RPMI8226 (cell line): ENCODE measurements at regions not wholly inside any gene's neighbourhood (a gene's known extent, or its start where the extent isn't known, plus 50 kb on each side); places are given as distances from the start of the nearest gene placed in this dataset.
"Not testable (repeated sequence)": the region's sequence is repeated elsewhere in the genome, so short reads cannot be mapped to it uniquely, and the experiment has no call there.

Experiments
- DNase-seq: peaks from one replicate; pipeline ENCODE4 v3.0.0-alpha.2; 2015

- peak; percentile 9 for DNase-seq
Observed at GRCh38 chr9:102497709-102498108, 497.4 kb upstream of the CYLC2 start.

DNA sequence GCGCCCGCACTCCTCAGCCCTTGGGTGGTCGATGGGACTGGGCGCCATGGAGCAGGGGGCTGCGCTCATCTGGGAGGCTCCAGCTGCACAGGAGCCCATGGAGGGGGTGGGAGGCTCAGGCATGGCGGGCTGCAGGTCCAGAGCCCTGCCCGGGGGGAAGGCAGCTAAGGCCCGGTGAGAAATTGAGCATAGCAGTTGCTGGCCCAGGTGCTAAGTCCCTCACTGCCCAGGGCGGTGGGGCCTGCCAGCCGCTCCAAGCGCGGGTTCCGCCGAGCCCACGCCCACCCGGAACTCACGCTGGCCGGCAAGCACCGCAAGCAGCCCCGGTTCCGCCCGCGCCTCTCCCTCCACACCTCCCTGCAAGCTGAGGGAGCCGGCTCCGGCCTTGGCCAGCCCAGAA is 508.2 kb upstream of the CYLC2 start:
- DNase-seq: not testable (repeated sequence)

GRCh38 chr9:102483651-102484050 is 511.5 kb upstream of the CYLC2 start:
- no peak for DNase-seq

DNA sequence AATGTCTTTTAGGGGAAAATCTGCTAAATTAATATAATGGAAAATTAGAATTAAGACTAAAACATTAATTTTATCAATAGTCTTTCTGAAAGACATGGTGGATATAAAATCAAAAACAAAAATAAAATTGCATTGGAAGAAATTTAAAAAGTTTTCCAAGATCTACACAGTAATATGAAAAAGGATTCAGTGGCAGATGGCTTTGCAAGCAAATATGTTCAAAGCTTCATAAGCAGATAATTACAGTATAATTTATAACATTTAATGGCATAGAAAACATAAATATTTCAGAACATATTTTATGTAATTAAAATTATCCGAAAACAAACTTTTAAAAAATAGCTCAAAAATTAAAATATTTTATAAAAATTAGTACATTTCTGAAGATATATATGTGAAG is 512.4 kb upstream of the CYLC2 start:
- DNase-seq: no peak

- DNase-seq: no peak
Observed at GRCh38 chr9:102479191-102479590, 515.9 kb upstream of the CYLC2 start.

DNA sequence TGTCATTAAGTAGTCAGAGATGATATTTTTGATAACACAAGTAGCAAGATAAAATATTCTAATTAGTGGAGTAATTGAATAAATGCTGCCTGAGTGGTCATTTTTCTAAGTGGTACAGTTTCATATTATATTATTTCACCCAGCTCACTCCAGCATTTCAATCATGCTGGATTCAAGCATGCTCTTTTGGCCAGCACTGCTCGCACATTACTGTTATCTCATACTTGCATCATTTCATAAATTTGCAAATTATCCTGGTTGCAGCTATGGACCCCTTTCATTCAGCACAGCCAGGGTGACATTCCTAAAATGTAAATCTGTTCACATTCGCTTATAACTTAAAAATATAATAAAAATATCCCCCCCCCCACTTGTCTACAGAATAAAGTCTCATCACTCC is 520.8 kb upstream of the CYLC2 start:
- no peak for DNase-seq

DNA sequence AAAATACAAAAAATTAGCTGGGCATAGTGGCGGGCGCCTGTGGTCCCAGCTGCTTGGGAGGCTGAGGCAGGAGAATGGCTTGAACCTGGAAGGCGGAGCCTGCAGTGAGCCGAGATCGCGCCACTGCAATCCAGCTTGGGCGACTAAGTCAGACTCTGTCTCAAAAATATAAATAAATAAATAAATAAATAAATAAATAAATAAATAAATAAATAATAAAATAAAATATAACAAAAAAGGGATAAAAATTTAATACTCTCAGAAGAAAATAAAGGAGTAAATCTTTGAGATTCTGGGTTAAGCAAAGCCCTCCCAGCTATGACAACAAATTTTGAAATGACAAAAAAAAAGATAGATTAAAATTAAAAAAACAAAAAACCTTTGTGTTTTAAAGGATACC is 525.7 kb upstream of the CYLC2 start:
- not testable (repeated sequence) for DNase-seq

DNA sequence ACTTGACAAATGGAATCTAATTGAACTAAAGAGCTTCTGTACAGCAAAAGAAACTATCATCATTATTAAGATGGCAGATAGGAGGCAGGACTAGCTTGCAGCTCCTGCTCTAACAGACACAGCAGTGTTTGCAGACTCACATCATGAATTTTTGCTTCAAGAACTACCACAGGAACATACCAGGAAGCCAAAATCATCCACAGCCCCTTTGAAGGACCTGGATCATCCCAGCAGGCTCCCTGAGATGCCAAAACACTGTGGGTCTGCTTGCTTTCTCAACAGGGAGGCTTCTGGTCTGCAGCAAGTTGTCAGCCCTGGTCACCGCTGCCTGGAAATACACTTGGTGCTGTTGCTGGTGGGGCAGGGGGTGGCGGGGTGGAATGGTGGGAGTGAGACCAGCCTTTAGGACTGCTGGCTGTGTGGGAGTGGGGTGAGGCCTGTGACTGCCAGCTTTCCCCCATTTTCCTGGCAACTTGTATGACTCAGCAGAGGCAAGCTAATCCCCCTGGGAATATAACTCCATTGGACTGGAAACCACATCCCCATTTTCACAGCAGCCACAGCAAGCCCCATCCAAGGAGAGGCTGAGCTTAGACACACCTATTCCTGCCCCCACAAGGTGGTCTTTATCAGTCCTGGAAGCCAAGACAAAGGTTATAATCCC is 533.8 kb upstream of the CYLC2 start:
- DNase-seq: no peak

DNA sequence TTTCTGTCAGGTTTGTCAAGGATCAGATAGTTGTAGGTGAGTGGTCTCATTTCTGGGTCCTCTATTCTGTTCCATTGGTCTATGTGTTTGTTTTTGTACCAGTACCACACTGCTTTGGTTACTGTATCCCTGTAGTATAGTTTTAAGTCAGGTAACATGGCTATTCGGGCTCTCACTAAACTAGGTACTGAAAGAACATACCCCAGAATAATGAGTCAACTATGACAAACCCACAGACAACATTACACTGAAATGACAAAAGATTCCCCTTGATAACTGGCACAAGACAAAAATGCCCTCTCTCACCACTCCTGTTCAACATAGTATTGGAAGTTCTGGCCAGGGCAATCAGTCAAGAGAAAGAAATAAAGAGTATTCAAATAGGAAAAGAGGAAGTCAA is 535.3 kb upstream of the CYLC2 start:
- DNase-seq: no peak

DNA sequence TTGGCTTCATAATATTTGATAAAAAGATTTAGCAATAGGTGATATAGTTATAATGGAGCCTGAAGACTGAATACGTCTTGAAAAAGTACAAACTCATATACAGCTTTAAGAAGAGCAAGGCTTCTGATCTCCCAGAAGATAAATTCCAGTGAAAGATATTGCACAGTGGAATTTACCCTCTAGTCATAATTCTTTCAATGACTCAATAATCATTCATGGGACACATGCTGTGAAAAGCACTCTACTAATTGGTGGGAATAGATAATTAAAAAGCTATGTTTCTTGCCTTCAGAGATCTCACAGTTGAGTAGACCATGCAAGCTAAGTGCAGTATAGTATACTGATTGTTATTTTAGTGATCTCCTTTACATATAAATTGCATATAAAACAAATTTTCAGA is 538.6 kb upstream of the CYLC2 start:
- no peak for DNase-seq

- DNase-seq: no peak
Observed at GRCh38 chr9:102445906-102446305, 549.2 kb upstream of the CYLC2 start.

GRCh38 chr9:102445181-102445747 is 549.9 kb upstream of the CYLC2 start:
- DNase-seq: no peak

GRCh38 chr9:102439583-102439982 is 555.5 kb upstream of the CYLC2 start:
- DNase-seq: no peak

DNA sequence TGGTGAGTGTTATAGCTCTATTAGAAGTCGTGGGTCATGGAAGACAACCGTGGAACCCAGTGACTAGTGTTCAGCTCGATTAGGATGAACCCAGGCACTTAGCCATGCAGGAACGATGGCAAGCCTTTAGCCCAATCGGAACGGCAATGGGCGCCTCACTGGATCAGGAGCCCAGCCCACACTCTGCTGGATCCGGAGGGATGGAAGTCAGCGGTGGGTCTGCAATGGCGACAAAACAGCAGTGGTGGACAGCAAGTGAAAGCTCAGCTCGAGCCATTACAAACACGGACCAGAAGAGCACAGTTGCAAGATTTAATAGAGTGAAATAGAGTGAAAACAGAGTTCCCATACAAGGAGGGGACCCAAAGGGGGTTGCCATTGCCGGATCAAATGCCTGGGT is 558.5 kb upstream of the CYLC2 start:
- DNase-seq: not testable (repeated sequence)

DNA sequence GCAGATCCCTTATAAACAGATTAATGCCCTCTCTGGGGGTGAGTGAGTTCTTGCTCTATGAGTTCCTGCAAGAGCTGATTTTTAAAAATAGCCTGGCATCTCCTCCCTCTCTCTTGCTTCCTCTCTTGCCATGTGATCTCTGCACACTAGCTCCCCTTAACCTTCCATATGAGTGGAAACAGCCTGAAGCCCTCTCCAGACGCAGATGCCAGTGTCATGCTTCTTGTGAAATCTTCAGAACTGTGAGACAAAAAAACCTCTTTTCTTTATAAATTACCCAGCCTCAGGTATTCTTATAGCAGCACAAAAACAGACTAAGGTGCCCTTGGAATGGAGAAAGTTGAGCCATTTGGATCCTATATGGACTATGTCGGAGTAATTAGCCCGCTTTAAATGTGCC is 559.7 kb upstream of the CYLC2 start:
- no peak for DNase-seq

DNA sequence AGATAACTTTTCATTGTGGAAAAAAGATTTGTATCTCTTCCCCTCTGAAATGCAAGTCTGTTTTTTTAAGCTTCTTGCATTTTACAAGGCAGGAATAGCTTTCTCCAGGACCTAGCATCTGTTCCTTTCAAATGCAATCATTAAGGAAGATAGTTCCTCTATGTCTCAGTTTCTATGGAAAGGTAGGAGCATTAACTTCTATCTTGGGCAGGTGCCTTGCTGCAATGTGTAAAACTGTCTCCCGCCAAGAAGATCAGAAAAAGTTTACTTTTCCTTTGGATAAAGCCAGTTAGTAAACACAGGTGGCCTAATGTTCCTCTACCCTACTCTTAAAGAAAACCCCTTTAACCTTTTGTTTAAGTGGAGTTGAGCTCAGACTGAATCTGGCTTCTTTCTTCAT is 560.6 kb upstream of the CYLC2 start:
- no peak for DNase-seq

DNA sequence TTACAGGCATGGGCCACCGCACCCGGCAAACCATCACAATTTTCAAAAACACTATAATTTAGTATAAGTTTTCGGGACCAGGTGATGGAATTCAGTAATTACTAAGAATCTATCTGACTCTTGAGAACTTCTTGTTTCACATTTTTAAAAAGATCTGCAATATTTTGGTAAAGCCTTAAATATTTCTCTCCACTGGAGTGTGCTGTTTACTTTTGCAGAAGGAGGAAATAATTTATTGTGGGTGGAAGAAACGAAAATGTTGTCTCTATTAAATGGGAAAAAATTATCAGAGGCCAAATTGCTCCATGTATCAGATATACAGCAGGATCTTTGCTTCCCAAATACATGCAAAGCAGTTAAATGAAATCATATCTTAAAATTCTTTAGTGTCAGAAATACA is 566.8 kb upstream of the CYLC2 start:
- no peak for DNase-seq

DNA sequence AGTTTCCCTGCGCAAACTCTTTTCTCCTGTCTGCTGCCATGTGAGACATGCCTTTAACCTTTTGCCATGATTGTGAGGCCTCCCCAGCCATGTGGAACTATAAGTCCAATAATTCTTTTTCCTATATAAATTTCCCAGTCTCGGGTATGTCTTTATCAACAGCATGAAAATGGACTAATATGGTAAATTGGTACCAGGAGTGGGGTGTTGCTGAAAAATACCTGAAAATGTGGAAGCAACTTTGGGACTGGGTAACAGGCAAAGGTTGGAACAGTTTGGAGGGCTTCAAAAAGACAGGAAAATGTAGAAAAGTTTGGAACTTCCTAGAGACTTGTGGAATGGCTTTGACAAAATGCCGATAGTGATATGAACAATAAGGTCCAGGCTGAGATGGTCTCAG is 578.9 kb upstream of the CYLC2 start:
- not testable (repeated sequence) for DNase-seq

DNA sequence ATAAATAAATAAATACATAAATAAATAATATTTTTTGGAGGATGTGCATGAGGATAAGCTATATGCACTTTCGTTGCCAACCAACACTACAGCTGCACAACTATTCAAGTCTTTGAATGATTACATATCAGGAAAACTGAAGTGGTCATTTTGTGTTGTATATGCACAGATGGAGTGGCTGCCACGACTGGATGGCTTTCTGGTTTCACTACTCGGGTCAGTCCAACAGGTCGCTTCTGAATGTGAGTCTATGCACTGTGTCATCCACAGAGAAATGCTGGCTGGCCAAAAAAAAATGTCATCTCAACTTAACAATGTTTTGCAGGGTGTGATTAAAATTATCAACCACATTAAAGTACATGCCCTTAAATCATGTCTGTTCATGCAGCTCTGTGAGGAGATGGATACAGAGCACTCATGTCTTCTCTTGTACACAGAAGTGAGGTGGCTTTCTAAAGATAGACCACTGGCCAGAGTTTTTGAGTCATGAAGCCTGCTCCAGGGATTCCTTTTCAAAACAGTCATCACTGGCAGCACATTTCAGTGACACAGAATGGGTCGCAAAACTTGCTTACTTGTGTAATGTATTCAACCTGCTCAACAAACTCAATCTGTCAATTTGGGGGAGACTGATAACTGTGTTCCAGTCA is 589.8 kb upstream of the CYLC2 start:
- no peak for DNase-seq

DNA sequence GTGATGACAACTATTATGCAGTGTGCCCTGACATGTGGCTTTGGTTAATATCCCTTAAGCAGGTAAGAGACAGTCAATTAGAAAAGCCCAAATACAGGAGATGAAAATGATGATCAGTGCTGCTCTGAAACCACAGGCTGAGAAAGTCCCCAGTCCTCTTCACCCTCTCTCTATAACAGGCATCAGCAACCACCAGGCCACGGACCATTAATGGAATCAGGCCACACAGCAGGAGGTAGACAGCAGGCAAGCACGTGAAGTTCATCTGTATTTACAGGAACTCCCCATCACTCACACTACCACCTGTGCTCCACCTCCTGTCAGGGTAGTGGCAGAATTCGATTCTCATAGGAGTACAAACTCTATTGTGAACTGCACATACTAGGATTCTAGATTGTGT is 591.6 kb upstream of the CYLC2 start:
- no peak for DNase-seq

- no peak for DNase-seq
Observed at GRCh38 chr9:102398205-102398604, 596.9 kb upstream of the CYLC2 start.

DNA sequence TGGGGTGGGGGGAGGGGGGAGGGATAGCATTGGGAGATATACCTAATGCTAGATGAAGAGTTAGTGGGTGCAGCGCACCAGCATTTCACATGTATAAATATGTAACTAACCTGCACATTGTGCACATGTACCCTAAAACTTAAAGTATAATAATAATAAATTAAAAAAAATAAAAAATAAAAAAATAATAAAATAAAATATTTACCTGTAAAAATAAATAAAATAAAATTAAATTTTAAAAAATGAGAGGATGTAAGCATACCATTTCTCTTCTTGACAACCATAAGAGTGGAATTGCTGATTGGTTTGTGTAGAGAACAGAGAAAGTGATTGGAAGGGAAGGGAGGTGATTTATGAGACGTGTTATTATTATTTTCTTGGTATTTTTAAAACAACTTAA is 609.5 kb upstream of the CYLC2 start:
- not testable (repeated sequence) for DNase-seq

- DNase-seq: no peak
Observed at GRCh38 chr9:102362470-102363132, 624.2 kb upstream of the GRIN3A start.

DNA sequence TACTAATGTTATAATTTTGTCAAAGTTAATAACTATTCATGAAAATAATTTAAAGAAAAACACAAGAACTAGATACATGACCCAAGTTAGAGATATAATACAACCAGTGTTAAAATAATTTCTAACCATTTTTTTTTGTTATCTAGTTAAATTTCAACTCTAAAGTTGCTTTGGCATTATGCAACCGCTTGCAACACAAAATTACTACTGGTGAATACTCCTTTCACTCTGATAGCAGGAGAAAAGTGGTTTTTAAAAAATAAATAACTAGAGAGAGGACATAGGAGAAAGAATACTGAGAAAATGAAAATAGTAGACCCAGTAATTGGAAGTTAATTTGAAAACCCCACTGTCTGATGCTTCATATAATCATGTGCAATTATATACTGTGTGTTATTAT is 622.4 kb upstream of the GRIN3A start:
- DNase-seq: no peak
